Activated CD4-positive, alpha-beta memory T cell treated with anti-CD3 and anti-CD28 coated beads, Interleukin-2, amount 10 ng/mL, durations not matched to agents 7 days and 5 days (primary cell): ENCODE measurements at regions not wholly inside any gene's neighbourhood (a gene's known extent, or its start where the extent isn't known, plus 50 kb on each side); places are given as distances from the start of the nearest gene placed in this dataset.
"Not testable (repeated sequence)": the region's sequence is repeated elsewhere in the genome, so short reads cannot be mapped to it uniquely, and the experiment has no call there.

ENCODE experiments used
- CTCF ChIA-PET: fragments of 350-600 bp; sonication (Branson Sonifier 250); formaldehyde crosslinking; loops from one replicate; lab custom pipeline; 2021; ENCODE audit warnings: antibody characterized with exemption, inconsistent platforms; lab: Charles Lee
- POLR2A ChIA-PET: fragments of 350-600 bp; sonication (Branson Sonifier 250); formaldehyde crosslinking; loops from one replicate; lab custom pipeline; 2021; ENCODE audit warnings: antibody characterized with exemption; lab: Charles Lee
- DNase-seq: peaks from one replicate; pipeline ENCODE4 v3.0.0-alpha.2; 2020
- H3K27ac Mint-ChIP-seq: one replicate; pipeline ENCODE4 v1.8.0; 2021; ENCODE audit warnings: mild to moderate bottlenecking, mixed read lengths
- H3K27me3 Mint-ChIP-seq: one replicate; pipeline ENCODE4 v1.8.0; 2021; ENCODE audit warnings: mixed read lengths
- H3K36me3 Mint-ChIP-seq: one replicate; pipeline ENCODE4 v1.8.0; 2021; ENCODE audit warnings: low read depth, mixed read lengths
- H3K4me1 Mint-ChIP-seq: one replicate; pipeline ENCODE4 v1.8.0; 2021; ENCODE audit warnings: mixed read lengths
- H3K4me3 Mint-ChIP-seq: one replicate; pipeline ENCODE4 v1.8.0; 2021; ENCODE audit warnings: mild to moderate bottlenecking, mixed read lengths
- H3K9me3 Mint-ChIP-seq: one replicate; pipeline ENCODE4 v1.8.0; 2021; ENCODE audit warnings: mixed read lengths

DNA sequence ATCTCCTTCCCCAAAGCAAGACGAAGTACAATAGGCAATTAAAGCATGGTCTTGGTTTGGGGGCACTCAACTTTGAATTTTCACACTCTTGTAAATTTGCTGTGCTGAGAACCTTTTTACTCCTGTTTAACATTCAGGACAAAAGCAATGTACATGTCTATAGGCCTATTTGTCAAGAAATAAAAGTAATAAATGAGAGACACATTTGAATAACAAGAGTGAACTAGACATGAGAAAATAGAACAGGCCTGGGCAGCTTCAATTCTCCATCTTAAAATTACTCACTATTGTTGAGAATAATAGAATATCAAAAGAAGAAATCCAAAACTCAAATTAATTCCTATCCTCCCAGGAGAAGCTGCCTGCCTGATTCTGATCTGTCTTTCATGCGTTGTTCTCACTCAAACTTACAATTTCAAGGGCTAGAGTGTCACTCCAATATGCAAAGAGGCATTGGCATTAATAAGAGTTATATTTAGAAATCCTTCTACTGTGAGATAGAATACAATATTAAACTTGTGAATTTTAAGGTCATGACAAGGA is 192.9 kb upstream of the CCNG1 start:
- H3K27ac Mint-ChIP-seq: no peak overlapping the region
- no peaks in the 10 kb centered on the region for H3K9me3 Mint-ChIP-seq
- POLR2A ChIA-PET: no interaction called here
- no peaks in the 10 kb centered on the region for H3K27me3 Mint-ChIP-seq
- DNase-seq: no peak
- no peak overlapping the region for H3K4me3 Mint-ChIP-seq
- no peaks in the 10 kb centered on the region for H3K36me3 Mint-ChIP-seq
- H3K4me1 Mint-ChIP-seq: no peaks in the 10 kb centered on the region
- CTCF ChIA-PET: no interaction called here

GRCh38 chr5:163245584-163245983 is 191.8 kb upstream of the CCNG1 start:
- POLR2A ChIA-PET: no interaction called here
- H3K4me1 Mint-ChIP-seq: no peaks in the 10 kb centered on the region
- no peaks in the 10 kb centered on the region for H3K27me3 Mint-ChIP-seq
- H3K4me3 Mint-ChIP-seq: no peak overlapping the region
- no peak for DNase-seq
- H3K9me3 Mint-ChIP-seq: no peaks in the 10 kb centered on the region
- CTCF ChIA-PET: no interaction called here
- H3K27ac Mint-ChIP-seq: no peak overlapping the region
- H3K36me3 Mint-ChIP-seq: no peaks in the 10 kb centered on the region

GRCh38 chr5:163248333-163248732 is 189.1 kb upstream of the CCNG1 start:
- Mint-ChIP-seq H3K27me3 (no peaks in the 10 kb centered on the region), H3K36me3 (no peaks in the 10 kb centered on the region)

GRCh38 chr5:163248871-163249270 is 188.5 kb upstream of the CCNG1 start:
- DNase-seq: no peak
- no peaks in the 10 kb centered on the region for H3K4me1 Mint-ChIP-seq
- H3K36me3 Mint-ChIP-seq: no peaks in the 10 kb centered on the region
- H3K27ac Mint-ChIP-seq: no peak overlapping the region
- H3K27me3 Mint-ChIP-seq: no peaks in the 10 kb centered on the region
- CTCF ChIA-PET: no interaction called here
- POLR2A ChIA-PET: no interaction called here
- H3K9me3 Mint-ChIP-seq: no peaks in the 10 kb centered on the region
- H3K4me3 Mint-ChIP-seq: no peak overlapping the region

More at GRCh38 chr5:163248333-163248732, 189.1 kb upstream of the CCNG1 start:
- Mint-ChIP-seq H3K4me3 (no peak overlapping the region), H3K27ac (no peak overlapping the region), H3K9me3 (no peaks in the 10 kb centered on the region), H3K4me1 (no peaks in the 10 kb centered on the region)
- DNase-seq: no peak
- ChIA-PET POLR2A (no interaction called here), CTCF (no interaction called here)

GRCh38 chr5:163252950-163253349 is 184.4 kb upstream of the CCNG1 start:
- POLR2A ChIA-PET: no interaction called here
- Mint-ChIP-seq H3K4me1 (no peaks in the 10 kb centered on the region), H3K27me3 (no peaks in the 10 kb centered on the region), H3K9me3 (no peaks in the 10 kb centered on the region), H3K27ac (no peak overlapping the region), H3K4me3 (no peak overlapping the region), H3K36me3 (no peaks in the 10 kb centered on the region)
- CTCF ChIA-PET: no interaction called here
- no peak for DNase-seq

DNA sequence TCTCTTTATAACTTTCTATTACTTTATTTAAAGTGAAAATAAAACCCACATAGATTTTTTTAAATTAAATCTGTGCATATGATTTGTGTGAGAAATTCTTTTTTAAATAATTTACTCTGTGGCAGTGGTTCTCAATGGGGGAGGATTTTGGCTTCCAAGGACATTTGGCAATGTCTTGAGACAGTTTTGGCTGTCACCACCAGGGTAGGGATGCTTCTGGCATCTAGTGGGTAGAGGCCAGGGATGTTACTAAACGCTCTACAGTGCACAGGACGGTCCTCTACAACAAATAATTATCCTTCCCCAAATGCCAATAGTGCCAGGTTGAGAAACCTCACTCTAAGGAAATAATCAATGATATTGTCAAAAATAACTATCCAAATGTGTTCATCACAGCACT is 177.9 kb upstream of the CCNG1 start:
- Mint-ChIP-seq H3K27me3 (no peaks in the 10 kb centered on the region), H3K9me3 (no peaks in the 10 kb centered on the region), H3K36me3 (no peaks in the 10 kb centered on the region), H3K27ac (no peak overlapping the region), H3K4me3 (no peak overlapping the region), H3K4me1 (no peaks in the 10 kb centered on the region)
- DNase-seq: no peak
- POLR2A ChIA-PET: no interaction called here
- CTCF ChIA-PET: no interaction called here

GRCh38 chr5:163260471-163260870 is 176.9 kb upstream of the CCNG1 start:
- DNase-seq: no peak
- H3K4me3 Mint-ChIP-seq: no peak overlapping the region
- H3K9me3 Mint-ChIP-seq: no peaks in the 10 kb centered on the region
- H3K27ac Mint-ChIP-seq: no peak overlapping the region
- POLR2A ChIA-PET: no interaction called here
- H3K4me1 Mint-ChIP-seq: no peaks in the 10 kb centered on the region
- no peaks in the 10 kb centered on the region for H3K36me3 Mint-ChIP-seq
- CTCF ChIA-PET: no interaction called here
- H3K27me3 Mint-ChIP-seq: no peaks in the 10 kb centered on the region

- no peak overlapping the region for H3K27ac Mint-ChIP-seq
- no peaks in the 10 kb centered on the region for H3K36me3 Mint-ChIP-seq
- H3K27me3 Mint-ChIP-seq: no peaks in the 10 kb centered on the region
- ChIA-PET CTCF (no interaction called here), POLR2A (no interaction called here)
- no peaks in the 10 kb centered on the region for H3K4me1 Mint-ChIP-seq
- H3K4me3 Mint-ChIP-seq: no peak overlapping the region
- no peak for DNase-seq
- no peaks in the 10 kb centered on the region for H3K9me3 Mint-ChIP-seq
These were observed 176.4 kb upstream of the CCNG1 start for GRCh38 chr5:163260961-163261360.

- H3K9me3 Mint-ChIP-seq: no peaks in the 10 kb centered on the region
These were observed 175.6 kb upstream of the CCNG1 start for GRCh38 chr5:163261647-163262269.

GRCh38 chr5:163266249-163266648 is 171.1 kb upstream of the CCNG1 start:
- DNase-seq, H3K27ac Mint-ChIP-seq, H3K27me3 Mint-ChIP-seq, H3K4me1 Mint-ChIP-seq, H3K36me3 Mint-ChIP-seq, H3K4me3 Mint-ChIP-seq, CTCF ChIA-PET, H3K9me3 Mint-ChIP-seq, POLR2A ChIA-PET: not testable (repeated sequence)

More at GRCh38 chr5:163261647-163262269, 175.6 kb upstream of the CCNG1 start:
- Mint-ChIP-seq H3K27ac (no peak overlapping the region), H3K4me1 (no peaks in the 10 kb centered on the region), H3K27me3 (no peaks in the 10 kb centered on the region), H3K4me3 (no peak overlapping the region), H3K36me3 (no peaks in the 10 kb centered on the region)
- ChIA-PET POLR2A (no interaction called here), CTCF (no interaction called here)
- DNase-seq: no peak

DNA sequence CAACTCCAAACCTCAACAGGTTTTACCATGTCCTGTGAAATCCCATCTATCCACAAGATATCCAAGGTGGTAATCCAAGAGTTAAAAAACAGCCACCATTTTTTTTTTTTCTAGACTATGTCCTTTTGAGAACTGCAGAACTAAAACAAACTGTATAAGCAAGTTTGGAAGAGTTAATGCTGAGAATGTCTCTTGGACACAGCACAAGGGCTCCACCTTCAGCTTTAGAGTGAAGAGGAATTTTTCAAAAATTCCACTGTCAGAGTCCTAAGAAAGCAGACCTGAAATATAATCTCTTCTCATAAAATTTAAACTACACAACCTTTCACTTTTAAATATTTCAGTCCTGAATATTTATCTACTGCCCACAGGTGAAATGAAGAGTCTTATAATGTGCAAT is 167.8 kb upstream of the CCNG1 start:
- DNase-seq: no peak
- H3K4me1 Mint-ChIP-seq: no peaks in the 10 kb centered on the region
- H3K27me3 Mint-ChIP-seq: no peaks in the 10 kb centered on the region
- no peak overlapping the region for H3K4me3 Mint-ChIP-seq
- no peaks in the 10 kb centered on the region for H3K9me3 Mint-ChIP-seq
- ChIA-PET CTCF (no interaction called here), POLR2A (no interaction called here)
- no peaks in the 10 kb centered on the region for H3K36me3 Mint-ChIP-seq
- H3K27ac Mint-ChIP-seq: no peak overlapping the region

DNA sequence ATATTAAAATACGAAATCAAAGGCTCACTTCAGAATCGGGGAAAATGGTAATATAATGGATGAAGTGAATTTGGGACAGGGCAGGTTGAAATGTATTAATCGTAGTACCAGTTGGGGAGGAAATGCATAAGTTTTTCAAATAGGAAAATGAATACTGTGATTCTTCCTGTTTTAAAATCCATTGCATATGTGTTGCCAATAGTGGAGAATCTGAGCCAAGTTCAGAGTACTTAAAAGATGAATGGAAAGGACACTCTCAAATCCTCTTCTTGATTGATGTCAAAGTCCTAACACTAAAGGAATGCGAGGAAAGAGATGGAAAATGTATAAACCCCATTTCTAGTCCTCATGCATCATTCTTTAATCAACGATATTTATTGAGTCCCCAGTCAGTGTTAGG is 160.9 kb upstream of the CCNG1 start:
- Mint-ChIP-seq H3K27ac (no peak overlapping the region), H3K4me3 (no peak overlapping the region), H3K9me3 (no peaks in the 10 kb centered on the region), H3K36me3 (no peaks in the 10 kb centered on the region), H3K27me3 (no peaks in the 10 kb centered on the region), H3K4me1 (no peaks in the 10 kb centered on the region)
- no peak for DNase-seq
- ChIA-PET CTCF (no interaction called here), POLR2A (no interaction called here)

- CTCF ChIA-PET, DNase-seq, POLR2A ChIA-PET: not testable (repeated sequence)
These were observed 156.5 kb upstream of the CCNG1 start for GRCh38 chr5:163280897-163281296.

GRCh38 chr5:163281512-163281911 is 155.9 kb upstream of the CCNG1 start:
- H3K36me3 Mint-ChIP-seq: no peaks in the 10 kb centered on the region
- ChIA-PET POLR2A (no interaction called here), CTCF (no interaction called here)
- peaks cover 2% of the 10 kb centered on the region for H3K9me3 Mint-ChIP-seq
- DNase-seq: no peak
- no peaks in the 10 kb centered on the region for H3K4me1 Mint-ChIP-seq
- no peak overlapping the region for H3K4me3 Mint-ChIP-seq
- no peak overlapping the region for H3K27ac Mint-ChIP-seq
- no peaks in the 10 kb centered on the region for H3K27me3 Mint-ChIP-seq

More at GRCh38 chr5:163280897-163281296, 156.5 kb upstream of the CCNG1 start:
- H3K36me3 Mint-ChIP-seq, H3K27me3 Mint-ChIP-seq, H3K4me1 Mint-ChIP-seq, H3K9me3 Mint-ChIP-seq, H3K27ac Mint-ChIP-seq, H3K4me3 Mint-ChIP-seq: not testable (repeated sequence)
